CD4-positive, alpha-beta T cell treated with Interleukin-4 for 1 hour (primary cell): ENCODE measurements at regions not wholly inside any gene's neighbourhood (a gene's known extent, or its start where the extent isn't known, plus 50 kb on each side); places are given as distances from the start of the nearest gene placed in this dataset.
"Not testable (repeated sequence)": the region's sequence is repeated elsewhere in the genome, so short reads cannot be mapped to it uniquely, and the experiment has no call there.

Experiments
- DNase-seq, 2 donors: peaks; one replicate each; pipeline ENCODE4 v3.0.0-alpha.2; 2020 to 2022

DNA sequence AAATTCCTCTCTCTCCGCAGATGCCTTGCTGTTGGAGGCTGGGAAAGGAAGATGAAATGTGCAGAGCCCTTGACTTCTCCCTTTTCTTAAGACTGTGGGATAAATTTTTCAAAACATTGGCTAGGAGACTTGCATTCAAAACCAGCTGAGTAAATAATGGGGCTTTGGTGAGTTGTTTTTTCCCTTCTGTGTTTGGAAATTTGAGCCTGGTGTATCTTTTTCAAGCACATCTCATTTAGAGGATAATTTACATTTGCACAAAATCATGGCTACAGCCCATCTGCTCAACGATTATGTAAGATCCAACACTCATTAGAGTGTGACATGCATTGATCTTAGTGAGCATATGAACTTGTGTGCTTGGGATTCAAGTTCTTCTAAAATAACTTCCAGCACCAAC, 112.1 kb upstream of the ATP8B1 start:
- DNase-seq: no peak

- DNase-seq: no peak
Observed at GRCh38 chr18:57913686-57914085, 110.6 kb upstream of the ATP8B1 start.

DNA sequence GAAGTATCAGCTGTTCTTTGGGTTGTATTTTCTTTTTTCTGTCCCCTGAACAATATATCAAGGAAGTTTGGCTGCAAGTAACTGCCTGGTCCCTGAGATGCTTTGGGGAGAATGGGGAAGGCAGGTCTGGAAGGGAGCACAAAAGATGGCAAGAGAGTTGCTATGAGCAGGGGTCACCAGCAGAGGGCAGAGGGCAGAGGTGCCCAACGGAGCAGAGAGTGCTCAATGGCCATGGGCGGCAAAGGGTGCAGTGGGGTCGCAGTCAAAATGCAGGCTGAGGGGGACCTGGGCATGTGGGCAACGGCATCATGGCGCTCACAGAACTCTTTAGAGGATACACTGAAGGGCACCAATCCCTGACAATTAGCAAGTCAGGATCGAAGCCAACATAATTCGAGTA, 107.7 kb upstream of the ATP8B1 start:
- DNase-seq: no peak

DNA sequence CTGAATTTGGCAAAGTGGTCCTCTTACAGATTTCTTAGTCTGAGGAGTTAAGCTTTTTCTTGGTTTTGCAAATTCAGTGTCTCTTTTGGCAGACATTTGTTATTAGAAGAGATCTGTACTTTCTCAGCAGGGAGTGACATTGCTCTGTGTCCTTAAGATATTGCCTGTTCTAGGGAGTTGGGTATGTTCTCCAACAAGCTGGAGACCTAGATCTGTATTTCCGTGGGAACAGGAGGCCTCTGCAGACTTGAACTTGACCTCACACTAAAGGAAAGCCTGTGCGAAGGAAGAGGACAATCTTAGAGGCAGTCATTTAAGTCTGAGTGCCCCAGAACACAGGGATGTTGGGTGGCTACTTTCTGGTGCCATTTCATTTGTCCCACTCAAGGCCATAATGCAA, 107.0 kb upstream of the ATP8B1 start:
- no peak for DNase-seq

GRCh38 chr18:57909620-57910019, 106.5 kb upstream of the ATP8B1 start:
- no peak for DNase-seq

- DNase-seq: no peak
Observed at GRCh38 chr18:57908092-57908491, 105.0 kb upstream of the ATP8B1 start.

DNA sequence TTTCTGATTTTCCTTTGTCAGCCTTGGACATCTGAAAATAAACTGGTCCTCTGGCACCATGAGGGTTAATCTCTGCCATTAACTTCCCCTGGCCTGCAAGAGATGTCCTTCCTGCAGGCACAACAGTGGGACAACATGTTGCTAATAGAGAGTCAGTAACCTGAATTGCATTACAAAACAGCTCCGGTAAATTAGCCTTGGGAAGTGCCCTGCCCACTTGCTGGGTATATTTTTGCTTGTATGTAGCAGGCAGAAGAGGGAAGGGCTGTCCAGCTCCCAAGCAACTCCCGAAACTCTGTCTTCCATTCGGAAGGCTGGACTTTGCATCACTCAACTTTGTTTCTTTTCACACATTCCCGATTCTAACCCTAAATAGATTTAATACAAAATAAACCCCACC, 104.4 kb upstream of the ATP8B1 start:
- DNase-seq: no peak

- no peak for DNase-seq
Observed at GRCh38 chr18:57906852-57907251, 103.7 kb upstream of the ATP8B1 start.

GRCh38 chr18:57904535-57904934, 101.4 kb upstream of the ATP8B1 start:
- no peak for DNase-seq

GRCh38 chr18:57902721-57903120, 99.6 kb upstream of the ATP8B1 start:
- DNase-seq: no peak

GRCh38 chr18:57901825-57902589, 98.9 kb upstream of the ATP8B1 start:
- DNase-seq: no peak

- DNase-seq: no peak
Observed at GRCh38 chr18:57900906-57901435, 97.9 kb upstream of the ATP8B1 start.

GRCh38 chr18:57898506-57899124, 95.5 kb upstream of the ATP8B1 start:
- no peak for DNase-seq

GRCh38 chr18:57895182-57895581, 92.1 kb upstream of the ATP8B1 start:
- DNase-seq: no peak

- no peak for DNase-seq
Observed at GRCh38 chr18:57891707-57892391, 88.7 kb upstream of the ATP8B1 start.

DNA sequence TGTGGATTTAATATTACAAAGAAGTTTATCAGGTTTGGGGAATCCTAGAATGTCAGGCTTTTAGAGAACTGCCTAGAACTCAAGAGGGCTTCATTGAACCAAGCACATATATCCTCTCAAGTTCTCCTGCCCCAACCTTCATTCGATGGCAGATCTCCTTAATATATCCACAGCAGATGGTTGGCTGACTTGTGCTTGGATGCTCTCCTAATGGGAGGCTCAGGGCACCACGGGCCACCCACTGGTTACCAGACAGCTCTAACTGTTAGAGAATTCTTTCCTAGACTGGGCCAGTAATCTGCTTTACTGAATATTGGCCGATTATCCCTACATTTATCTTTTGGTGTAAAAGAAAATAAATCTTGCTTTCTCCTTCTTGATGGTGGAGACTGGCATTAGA, 87.2 kb upstream of the ATP8B1 start:
- no peak for DNase-seq

GRCh38 chr18:57889841-57890240, 86.7 kb upstream of the ATP8B1 start:
- no peak for DNase-seq

- no peak for DNase-seq
Observed at GRCh38 chr18:57887543-57888383, 84.6 kb upstream of the ATP8B1 start.

DNA sequence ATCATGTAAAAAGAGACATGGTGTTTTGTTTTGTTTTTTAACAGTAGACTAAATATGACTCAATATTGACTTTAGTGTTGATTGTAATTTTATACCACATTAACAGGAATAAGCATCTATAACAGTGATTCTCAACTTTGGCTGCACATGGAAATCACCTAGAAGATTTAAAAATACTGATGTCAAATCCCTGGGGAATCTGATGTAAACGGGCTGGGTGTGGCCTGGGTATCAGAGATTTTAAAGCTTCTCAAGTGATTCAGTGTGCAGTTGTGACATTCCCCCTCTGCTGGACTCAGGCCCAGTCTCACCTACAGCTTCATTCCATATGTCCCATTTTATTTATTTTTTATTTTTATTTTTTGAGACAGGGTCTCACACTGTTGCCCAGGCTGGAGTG, 82.8 kb upstream of the ATP8B1 start:
- DNase-seq: no peak

DNA sequence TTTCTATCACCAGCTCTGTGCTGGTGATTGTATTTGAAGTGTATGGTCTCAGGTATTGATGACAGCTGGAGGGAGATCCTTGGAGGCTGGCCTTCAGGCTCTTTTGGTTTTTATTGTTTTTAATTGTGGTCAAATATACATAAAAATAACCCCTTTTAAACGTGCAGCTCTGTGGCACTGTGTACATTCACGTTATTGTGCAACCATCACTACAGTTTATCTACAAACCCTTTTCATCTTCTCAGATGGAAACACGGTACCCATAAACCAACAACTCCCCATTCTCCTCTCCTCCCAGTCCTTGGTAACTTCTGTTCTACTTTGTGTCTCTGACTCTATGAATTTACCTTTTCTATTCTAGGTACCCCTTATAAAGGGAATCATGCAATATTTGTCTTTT, 79.3 kb upstream of the ATP8B1 start:
- DNase-seq: no peak

- DNase-seq: peak; percentile 37 to 55
Observed at GRCh38 chr18:57881818-57882413, 78.8 kb upstream of the ATP8B1 start.

DNA sequence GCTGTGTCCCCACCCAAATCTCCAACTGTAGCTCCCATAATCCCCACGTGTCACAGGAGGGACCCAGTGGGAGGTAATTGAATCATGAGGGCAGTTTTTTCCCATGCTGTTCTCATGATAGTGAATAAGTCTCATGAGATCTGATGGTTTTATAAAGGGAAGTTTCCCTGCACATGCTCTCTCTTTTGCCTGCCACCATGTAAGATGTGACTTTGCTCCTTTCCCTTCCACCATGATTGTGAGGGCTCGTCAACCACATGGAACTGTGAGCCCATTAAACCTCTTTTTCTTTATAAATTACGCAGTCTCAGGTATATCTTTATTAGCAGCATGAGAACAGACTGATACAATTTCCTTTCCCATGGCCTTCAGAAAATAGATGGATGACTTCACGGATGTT, 76.8 kb upstream of the ATP8B1 start:
- not testable (repeated sequence) for DNase-seq

DNA sequence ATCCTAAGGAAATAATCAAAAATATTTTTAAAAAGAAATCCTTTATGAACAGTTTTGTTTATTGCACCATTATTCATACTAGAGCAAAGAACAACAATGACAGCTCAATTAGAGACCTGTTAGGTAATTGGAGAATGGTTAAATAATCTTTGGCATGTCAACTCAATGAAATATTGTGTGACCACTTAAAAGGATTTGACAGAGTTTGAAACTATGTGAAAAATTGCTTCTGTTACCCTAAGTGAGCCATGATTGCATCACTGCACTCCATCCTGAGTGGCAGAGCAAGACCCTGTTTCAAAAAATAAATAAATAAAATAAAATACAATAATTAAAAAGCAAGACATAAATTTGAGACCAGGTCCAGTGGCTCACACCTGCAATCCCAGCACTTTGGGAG, 66.1 kb upstream of the ATP8B1 start:
- no peak for DNase-seq
